Panc1 (cell line): ENCODE measurements at regions not wholly inside any gene's neighbourhood (a gene's known extent, or its start where the extent isn't known, plus 50 kb on each side); places are given as distances from the start of the nearest gene placed in this dataset.

ENCODE experiments used
- POLR2AphosphoS5 ChIP-seq: IDR thresholded peaks from 2 replicates; pipeline ENCODE4 v1.6.1; 2012; ENCODE audit warnings: mild to moderate bottlenecking, low read depth, low read length, moderate library complexity
- SIN3A ChIP-seq: IDR thresholded peaks from 2 replicates; pipeline ENCODE4 v1.6.1; 2012; ENCODE audit warnings: low read depth, mild to moderate bottlenecking, low read length, moderate library complexity, borderline replicate concordance; ENCODE audit not compliant: insufficient read depth
- TF ChIP-seq, protein P1 (sequence below): fragments of 450-650 bp; IDR thresholded peaks from 2 replicates; pipeline ENCODE4 v1.5.1; 2017; ENCODE audit warnings: mild to moderate bottlenecking
- TF ChIP-seq, protein P2 (sequence below), 2 experiments: IDR thresholded peaks; 2 replicates each; pipeline ENCODE4 v1.6.1; 2011 to 2012; ENCODE audit warnings: low read depth in 2 of 2, control low read depth in 1 of 2, low read length in 1 of 2, mild to moderate bottlenecking in 1 of 2, moderate library complexity in 1 of 2; ENCODE audit not compliant: insufficient read depth in 1 of 2

DNA sequence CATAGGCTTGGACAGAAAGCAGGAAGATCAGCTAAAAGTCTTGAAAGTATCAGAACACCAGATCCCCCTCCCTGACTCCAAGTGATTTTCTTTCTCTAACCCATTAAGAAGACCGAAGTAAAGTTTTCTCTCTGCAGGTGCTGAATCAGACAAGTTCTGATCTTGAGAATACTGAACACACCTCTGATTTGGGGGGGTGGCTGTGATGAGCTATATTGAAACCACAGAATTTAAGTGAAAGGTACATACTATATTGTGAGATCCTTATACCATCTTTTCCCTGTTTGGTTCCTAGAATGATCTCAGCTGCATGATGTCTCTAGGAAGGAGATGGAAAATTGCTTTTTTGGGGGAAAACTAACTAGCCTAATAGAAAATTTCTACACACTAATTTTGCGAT lies 196.0 kb downstream of the DIPK2A start:
- TF ChIP-seq, protein P1, sequence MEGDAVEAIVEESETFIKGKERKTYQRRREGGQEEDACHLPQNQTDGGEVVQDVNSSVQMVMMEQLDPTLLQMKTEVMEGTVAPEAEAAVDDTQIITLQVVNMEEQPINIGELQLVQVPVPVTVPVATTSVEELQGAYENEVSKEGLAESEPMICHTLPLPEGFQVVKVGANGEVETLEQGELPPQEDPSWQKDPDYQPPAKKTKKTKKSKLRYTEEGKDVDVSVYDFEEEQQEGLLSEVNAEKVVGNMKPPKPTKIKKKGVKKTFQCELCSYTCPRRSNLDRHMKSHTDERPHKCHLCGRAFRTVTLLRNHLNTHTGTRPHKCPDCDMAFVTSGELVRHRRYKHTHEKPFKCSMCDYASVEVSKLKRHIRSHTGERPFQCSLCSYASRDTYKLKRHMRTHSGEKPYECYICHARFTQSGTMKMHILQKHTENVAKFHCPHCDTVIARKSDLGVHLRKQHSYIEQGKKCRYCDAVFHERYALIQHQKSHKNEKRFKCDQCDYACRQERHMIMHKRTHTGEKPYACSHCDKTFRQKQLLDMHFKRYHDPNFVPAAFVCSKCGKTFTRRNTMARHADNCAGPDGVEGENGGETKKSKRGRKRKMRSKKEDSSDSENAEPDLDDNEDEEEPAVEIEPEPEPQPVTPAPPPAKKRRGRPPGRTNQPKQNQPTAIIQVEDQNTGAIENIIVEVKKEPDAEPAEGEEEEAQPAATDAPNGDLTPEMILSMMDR = no peak
- TF ChIP-seq, protein P2, sequence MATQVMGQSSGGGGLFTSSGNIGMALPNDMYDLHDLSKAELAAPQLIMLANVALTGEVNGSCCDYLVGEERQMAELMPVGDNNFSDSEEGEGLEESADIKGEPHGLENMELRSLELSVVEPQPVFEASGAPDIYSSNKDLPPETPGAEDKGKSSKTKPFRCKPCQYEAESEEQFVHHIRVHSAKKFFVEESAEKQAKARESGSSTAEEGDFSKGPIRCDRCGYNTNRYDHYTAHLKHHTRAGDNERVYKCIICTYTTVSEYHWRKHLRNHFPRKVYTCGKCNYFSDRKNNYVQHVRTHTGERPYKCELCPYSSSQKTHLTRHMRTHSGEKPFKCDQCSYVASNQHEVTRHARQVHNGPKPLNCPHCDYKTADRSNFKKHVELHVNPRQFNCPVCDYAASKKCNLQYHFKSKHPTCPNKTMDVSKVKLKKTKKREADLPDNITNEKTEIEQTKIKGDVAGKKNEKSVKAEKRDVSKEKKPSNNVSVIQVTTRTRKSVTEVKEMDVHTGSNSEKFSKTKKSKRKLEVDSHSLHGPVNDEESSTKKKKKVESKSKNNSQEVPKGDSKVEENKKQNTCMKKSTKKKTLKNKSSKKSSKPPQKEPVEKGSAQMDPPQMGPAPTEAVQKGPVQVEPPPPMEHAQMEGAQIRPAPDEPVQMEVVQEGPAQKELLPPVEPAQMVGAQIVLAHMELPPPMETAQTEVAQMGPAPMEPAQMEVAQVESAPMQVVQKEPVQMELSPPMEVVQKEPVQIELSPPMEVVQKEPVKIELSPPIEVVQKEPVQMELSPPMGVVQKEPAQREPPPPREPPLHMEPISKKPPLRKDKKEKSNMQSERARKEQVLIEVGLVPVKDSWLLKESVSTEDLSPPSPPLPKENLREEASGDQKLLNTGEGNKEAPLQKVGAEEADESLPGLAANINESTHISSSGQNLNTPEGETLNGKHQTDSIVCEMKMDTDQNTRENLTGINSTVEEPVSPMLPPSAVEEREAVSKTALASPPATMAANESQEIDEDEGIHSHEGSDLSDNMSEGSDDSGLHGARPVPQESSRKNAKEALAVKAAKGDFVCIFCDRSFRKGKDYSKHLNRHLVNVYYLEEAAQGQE (IDR thresholded peaks at IDR 0.05; ENCODE audit: insufficient read depth in 1 of 2, low read depth in 2 of 2, low read length in 1 of 2) = no peak
- TF ChIP-seq SIN3A (no peak), POLR2AphosphoS5 (no peak)
